Lung (tissue), 11 donors: ENCODE measurements at regions not wholly inside any gene's neighbourhood (a gene's known extent, or its start where the extent isn't known, plus 50 kb on each side); places are given as distances from the start of the nearest gene placed in this dataset.

Experiments
- ATAC-seq: fragments of 200-7000 bp; cut with Tn5 transposase; one replicate; pipeline ENCODE4 v1.9.1; 2020; ENCODE audit warnings: moderate number of reproducible peaks; ENCODE audit not compliant: insufficient read depth, low FRiP score
- DNase-seq, 3 donors: peaks; one replicate each; pipeline ENCODE4 v3.0.0-alpha.2; 2013 to 2017
- H3K27ac ChIP-seq, 2 donors: one replicate each; pipeline ENCODE4 v1.5.1; 2013; ENCODE audit warnings: mild to moderate bottlenecking in 2 of 2, moderate library complexity in 2 of 2, control low read depth in 1 of 2, inconsistent platforms in 1 of 2, low read depth in 1 of 2, low read length in 1 of 2
- H3K27me3 ChIP-seq, 3 donors: one replicate each; pipeline ENCODE4 v1.5.1; 2013; ENCODE audit warnings: low read length in 2 of 3; ENCODE audit not compliant: control insufficient read depth in 3 of 3, insufficient read depth in 3 of 3
- H3K36me3 ChIP-seq, 4 donors: one replicate each; pipeline ENCODE4 v1.5.1; 2013; ENCODE audit warnings: low read length in 4 of 4, mild to moderate bottlenecking in 1 of 4, moderate library complexity in 1 of 4; ENCODE audit not compliant: control insufficient read depth in 4 of 4, insufficient read depth in 4 of 4
- H3K4me1 ChIP-seq, 5 donors: one replicate each; pipeline ENCODE4 v1.5.1; 2013; ENCODE audit warnings: low read length in 5 of 5, mild to moderate bottlenecking in 2 of 5, moderate library complexity in 1 of 5; ENCODE audit not compliant: control insufficient read depth in 5 of 5, insufficient read depth in 5 of 5
- H3K4me3 ChIP-seq: one replicate; pipeline ENCODE4 v1.5.1; 2013; ENCODE audit warnings: mild to moderate bottlenecking, control low read depth, moderate library complexity
- H3K9ac ChIP-seq, 2 donors: one replicate each; pipeline ENCODE4 v1.5.1; 2013; ENCODE audit warnings: low read length in 2 of 2, control low read depth in 1 of 2; ENCODE audit not compliant: insufficient read depth in 1 of 2
- H3K9me3 ChIP-seq, 4 donors: one replicate each; pipeline ENCODE4 v1.5.1; 2013; ENCODE audit warnings: low read length in 3 of 4, mild to moderate bottlenecking in 1 of 4, moderate library complexity in 1 of 4; ENCODE audit not compliant: control insufficient read depth in 4 of 4, insufficient read depth in 3 of 4
- WGBS, 2 donors: extraction: QIAGEN DNeasy Blood & Tissue Kit; methylation state at CpG; one replicate each; pipeline ENCODE4 v1.1.7; 2013; 5-methylcytosine and 5-hydroxymethylcytosine counted together
- TF ChIP-seq, protein P1 (sequence below): IDR thresholded peaks from 2 replicates; pipeline ENCODE4 v1.5.1; 2012; ENCODE audit warnings: mild to moderate bottlenecking; ENCODE audit errors: control extremely low read depth, extremely low read depth
- donor health status: control.
- donor health status: control.
- donor health status: Bipolar disorder and iron deficiency.
- donor health status: healthy.
- donor health status: DM: yes; HTN: yes; CAD: no.

DNA sequence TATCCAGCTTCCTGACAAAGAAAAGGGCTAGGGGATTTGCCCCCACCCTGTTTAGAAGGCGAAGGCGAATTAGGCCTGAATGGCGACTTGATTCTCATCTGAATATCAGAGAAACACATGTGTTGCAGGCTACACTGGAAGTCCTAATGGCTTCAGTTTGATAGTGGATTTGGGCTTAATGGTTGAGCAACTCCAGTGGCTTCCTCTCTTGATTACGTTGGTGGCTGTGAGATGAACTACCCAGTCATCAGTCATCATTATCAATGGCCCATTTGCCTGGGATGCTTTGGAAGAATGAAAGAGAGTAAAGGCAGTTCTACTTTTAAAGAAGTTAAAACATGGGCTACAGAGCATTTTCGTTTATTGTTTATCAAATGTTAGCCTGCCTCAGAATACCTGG is 60.9 kb upstream of the IL1R1 start:
- H3K9ac ChIP-seq: no peak overlapping the region
- no peak overlapping the region for H3K4me3 ChIP-seq
- TF ChIP-seq, protein P1, sequence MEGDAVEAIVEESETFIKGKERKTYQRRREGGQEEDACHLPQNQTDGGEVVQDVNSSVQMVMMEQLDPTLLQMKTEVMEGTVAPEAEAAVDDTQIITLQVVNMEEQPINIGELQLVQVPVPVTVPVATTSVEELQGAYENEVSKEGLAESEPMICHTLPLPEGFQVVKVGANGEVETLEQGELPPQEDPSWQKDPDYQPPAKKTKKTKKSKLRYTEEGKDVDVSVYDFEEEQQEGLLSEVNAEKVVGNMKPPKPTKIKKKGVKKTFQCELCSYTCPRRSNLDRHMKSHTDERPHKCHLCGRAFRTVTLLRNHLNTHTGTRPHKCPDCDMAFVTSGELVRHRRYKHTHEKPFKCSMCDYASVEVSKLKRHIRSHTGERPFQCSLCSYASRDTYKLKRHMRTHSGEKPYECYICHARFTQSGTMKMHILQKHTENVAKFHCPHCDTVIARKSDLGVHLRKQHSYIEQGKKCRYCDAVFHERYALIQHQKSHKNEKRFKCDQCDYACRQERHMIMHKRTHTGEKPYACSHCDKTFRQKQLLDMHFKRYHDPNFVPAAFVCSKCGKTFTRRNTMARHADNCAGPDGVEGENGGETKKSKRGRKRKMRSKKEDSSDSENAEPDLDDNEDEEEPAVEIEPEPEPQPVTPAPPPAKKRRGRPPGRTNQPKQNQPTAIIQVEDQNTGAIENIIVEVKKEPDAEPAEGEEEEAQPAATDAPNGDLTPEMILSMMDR: no peak
- ATAC-seq (no peak), DNase-seq (no peak)
- WGBS, 2 donors: 63 to 72% methylated on average over 5 of the region's 5 CpGs
- H3K4me1 ChIP-seq: peaks cover 4 to 30% (median 5%) of the 10 kb centered on the region in 5 donors
- H3K27ac ChIP-seq: peak overlapping the region in 1 of 2 donors; percentile 59
- H3K27me3 ChIP-seq: no peaks in the 10 kb centered on the region
- peaks cover 0 to 2% (median 0%) of the 10 kb centered on the region in 4 donors for H3K9me3 ChIP-seq
- no peaks in the 10 kb centered on the region for H3K36me3 ChIP-seq

DNA sequence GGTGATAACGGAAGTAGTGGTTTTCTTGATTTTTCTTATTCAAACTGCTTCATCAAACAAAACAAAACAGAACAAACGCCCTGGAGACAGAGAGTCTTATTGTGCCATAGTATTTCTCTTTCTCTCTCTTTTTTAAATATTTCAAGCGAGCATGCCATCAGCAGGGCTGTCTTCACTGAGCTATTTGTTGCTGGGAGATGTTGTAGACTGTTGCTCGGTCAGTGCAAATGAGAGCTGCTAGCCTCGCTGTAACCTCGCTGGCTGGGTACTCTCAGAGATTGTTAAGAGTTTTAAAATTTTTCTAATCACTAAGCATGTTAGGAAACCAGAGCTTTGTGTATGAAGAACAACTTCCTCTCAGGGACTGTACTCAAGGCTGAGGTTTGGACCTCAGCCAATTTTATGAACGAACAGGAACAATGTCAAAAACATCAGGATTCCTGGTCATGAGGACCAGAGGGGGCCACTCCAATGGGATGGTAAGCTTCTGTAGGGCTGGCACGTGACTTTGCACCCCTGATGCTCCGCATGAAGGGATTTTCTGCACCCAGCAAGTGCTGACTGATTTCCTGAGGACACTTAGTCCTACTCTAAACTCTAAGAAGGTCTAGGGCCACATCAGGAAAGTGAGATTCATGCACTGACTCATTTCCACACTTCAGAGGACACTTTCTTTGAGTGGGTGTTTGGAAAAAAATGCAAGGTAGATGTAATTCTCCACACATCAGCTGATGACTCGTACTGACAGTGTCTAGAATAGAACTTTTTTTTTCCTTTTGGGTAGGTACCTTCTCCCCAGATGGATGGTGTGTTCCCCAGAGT is 59.8 kb upstream of the IL1R1 start:
- no peak overlapping the region for H3K4me3 ChIP-seq
- H3K27me3 ChIP-seq: no peaks in the 10 kb centered on the region
- H3K27ac ChIP-seq: peak overlapping the region; percentile 63 to 90
- H3K36me3 ChIP-seq: no peaks in the 10 kb centered on the region
- TF ChIP-seq, protein P1: no peak
- ATAC-seq (peak; percentile 82), DNase-seq (peak; percentile 73 to 94 (median 89))
- WGBS, 2 donors: 3 to 6% methylated on average over 10 of the region's 10 CpGs
- peaks cover 0 to 2% (median 0%) of the 10 kb centered on the region in 4 donors for H3K9me3 ChIP-seq
- peak overlapping the region in 1 of 2 donors; percentile 81 for H3K9ac ChIP-seq
- H3K4me1 ChIP-seq: peaks cover 4 to 41% (median 5%) of the 10 kb centered on the region in 5 donors

DNA sequence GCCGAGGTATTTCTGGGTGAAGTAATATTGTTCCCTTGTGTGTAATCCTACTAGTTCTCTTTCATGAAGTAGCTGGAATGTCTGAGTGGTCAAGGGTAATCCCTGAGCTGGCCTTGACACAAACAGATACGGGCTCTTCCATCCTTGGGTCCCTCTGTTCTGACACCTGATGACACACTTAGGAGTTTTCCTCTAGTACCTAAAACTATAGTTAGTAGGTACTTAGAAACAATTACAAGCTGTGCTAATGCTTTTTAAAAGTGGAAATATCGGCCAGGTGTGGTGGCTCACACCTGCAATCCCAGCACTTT is 59.2 kb upstream of the IL1R1 start:
- ATAC-seq: no peak
- H3K27me3 ChIP-seq: no peaks in the 10 kb centered on the region

More for the DNA sequence above, 59.2 kb upstream of the IL1R1 start:
- TF ChIP-seq, protein P1: no peak
- Histone ChIP-seq H3K27ac (peak overlapping the region; percentile 63 to 90), H3K9ac (no peak overlapping the region), H3K36me3 (no peaks in the 10 kb centered on the region), H3K9me3 (peaks cover 0 to 2% (median 0%) of the 10 kb centered on the region in 4 donors), H3K4me1 (peaks cover 4 to 41% (median 5%) of the 10 kb centered on the region in 5 donors), H3K4me3 (no peak overlapping the region)
- no peak for DNase-seq
- 78 to 84% methylated on average over 3 of the region's 3 CpGs for WGBS, 2 donors
